ENCODE measurements at regions not wholly inside any gene's neighbourhood (a gene's known extent, or its start where the extent isn't known, plus 50 kb on each side); places are given as distances from the start of the nearest gene placed in this dataset.
"Not testable (repeated sequence)": the region's sequence is repeated elsewhere in the genome, so short reads cannot be mapped to it uniquely, and the experiment has no call there.

DNA sequence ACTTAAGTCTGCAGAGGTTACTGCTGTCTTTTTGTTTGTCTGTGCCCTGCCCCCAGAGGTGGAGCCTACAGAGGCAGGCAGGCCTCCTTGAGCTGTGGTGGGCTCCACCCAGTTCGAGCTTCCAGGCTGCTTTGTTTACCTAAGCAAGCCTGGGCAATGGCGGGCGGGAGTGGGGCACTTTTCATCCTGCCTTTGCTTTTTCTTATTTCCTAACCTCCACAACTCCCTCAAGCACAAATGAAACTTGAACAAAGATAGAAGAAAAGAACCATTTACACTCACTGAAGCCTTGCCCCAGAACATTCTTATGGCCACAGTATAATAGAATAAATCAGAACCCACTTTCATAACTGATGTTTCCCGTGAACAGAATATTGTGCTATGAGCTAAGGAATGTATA, 344.5 kb upstream of the MAOA start:
- TF ChIP-seq POLR2A, EP300, POLR2AphosphoS5 (IDR thresholded peaks at IDR 0.05): not testable (repeated sequence)
- TF ChIP-seq, protein P1, sequence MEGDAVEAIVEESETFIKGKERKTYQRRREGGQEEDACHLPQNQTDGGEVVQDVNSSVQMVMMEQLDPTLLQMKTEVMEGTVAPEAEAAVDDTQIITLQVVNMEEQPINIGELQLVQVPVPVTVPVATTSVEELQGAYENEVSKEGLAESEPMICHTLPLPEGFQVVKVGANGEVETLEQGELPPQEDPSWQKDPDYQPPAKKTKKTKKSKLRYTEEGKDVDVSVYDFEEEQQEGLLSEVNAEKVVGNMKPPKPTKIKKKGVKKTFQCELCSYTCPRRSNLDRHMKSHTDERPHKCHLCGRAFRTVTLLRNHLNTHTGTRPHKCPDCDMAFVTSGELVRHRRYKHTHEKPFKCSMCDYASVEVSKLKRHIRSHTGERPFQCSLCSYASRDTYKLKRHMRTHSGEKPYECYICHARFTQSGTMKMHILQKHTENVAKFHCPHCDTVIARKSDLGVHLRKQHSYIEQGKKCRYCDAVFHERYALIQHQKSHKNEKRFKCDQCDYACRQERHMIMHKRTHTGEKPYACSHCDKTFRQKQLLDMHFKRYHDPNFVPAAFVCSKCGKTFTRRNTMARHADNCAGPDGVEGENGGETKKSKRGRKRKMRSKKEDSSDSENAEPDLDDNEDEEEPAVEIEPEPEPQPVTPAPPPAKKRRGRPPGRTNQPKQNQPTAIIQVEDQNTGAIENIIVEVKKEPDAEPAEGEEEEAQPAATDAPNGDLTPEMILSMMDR (IDR thresholded peaks at IDR 0.05): not testable (repeated sequence)
